OCI-LY7 (cell line): ENCODE measurements at regions not wholly inside any gene's neighbourhood (a gene's known extent, or its start where the extent isn't known, plus 50 kb on each side); places are given as distances from the start of the nearest gene placed in this dataset.

ENCODE experiments used
- CTCF ChIP-seq: fragments of 200-600 bp; sonication (generic); conservative IDR thresholded peaks from 2 replicates; pipeline ENCODE4 v1.5.1; 2014; ENCODE audit warnings: mild to moderate bottlenecking, antibody characterized with exemption, low read length, moderate library complexity, mixed read lengths
- EZH2phosphoT487 ChIP-seq: fragments of 200-600 bp; sonication (generic); IDR thresholded peaks from 2 replicates; pipeline ENCODE4 v1.6.1; 2018; ENCODE audit warnings: low read depth, borderline replicate concordance, mild to moderate bottlenecking, mixed run types, antibody characterized with exemption, low read length, moderate library complexity, mixed read lengths

GRCh38 chr11:106552694-106553203 lies 465.5 kb downstream of the GUCY1A2 start:
- TF ChIP-seq EZH2phosphoT487: no peak
- TF ChIP-seq CTCF: no peak
